OCI-LY7 (cell line): ENCODE measurements at regions not wholly inside any gene's neighbourhood (a gene's known extent, or its start where the extent isn't known, plus 50 kb on each side); places are given as distances from the start of the nearest gene placed in this dataset.

Experiments used
- CTCF ChIP-seq: fragments of 200-600 bp; sonication (generic); conservative IDR thresholded peaks from 2 replicates; pipeline ENCODE4 v1.5.1; 2014; ENCODE audit warnings: mild to moderate bottlenecking, antibody characterized with exemption, low read length, moderate library complexity, mixed read lengths
- EZH2phosphoT487 ChIP-seq: fragments of 200-600 bp; sonication (generic); IDR thresholded peaks from 2 replicates; pipeline ENCODE4 v1.6.1; 2018; ENCODE audit warnings: low read depth, borderline replicate concordance, mild to moderate bottlenecking, mixed run types, antibody characterized with exemption, low read length, moderate library complexity, mixed read lengths

GRCh38 chr14:87503711-87504110 is 489.3 kb downstream of the GALC start:
- TF ChIP-seq CTCF (no peak), EZH2phosphoT487 (no peak)
